H1 (cell line): ENCODE measurements at regions not wholly inside any gene's neighbourhood (a gene's known extent, or its start where the extent isn't known, plus 50 kb on each side); places are given as distances from the start of the nearest gene placed in this dataset.

Experiments
- CTCF ChIP-seq, 3 experiments: IDR thresholded peaks; 1 replicate in 2 of 3; 2 replicates in 1 of 3; pipeline versions ENCODE4 v1.5.1 to v1.6.1; 2011; ENCODE audit warnings: low read length in 3 of 3, mild to moderate bottlenecking in 3 of 3, inconsistent platforms in 2 of 3, low read depth in 1 of 3, moderate library complexity in 1 of 3; ENCODE audit not compliant: insufficient read depth in 1 of 3; ENCODE audit errors: control extremely low read depth in 1 of 3
- HDAC6 ChIP-seq: IDR thresholded peaks from one replicate; pipeline ENCODE4 v1.7.1; 2012; ENCODE audit warnings: low read depth, mild to moderate bottlenecking, inconsistent platforms, low read length, moderate library complexity
- MAX ChIP-seq: IDR thresholded peaks from 2 replicates; pipeline ENCODE4 v1.6.1; 2012; ENCODE audit warnings: inconsistent platforms
- POLR2AphosphoS5 ChIP-seq: IDR thresholded peaks from 2 replicates; pipeline ENCODE4 v1.6.1; 2011; ENCODE audit warnings: low read depth, low read length
- SIN3A ChIP-seq, 2 experiments: IDR thresholded peaks in 1 of 2; conservative IDR thresholded peaks in 1 of 2; 2 replicates each; pipeline ENCODE4 v1.6.1; 2011 to 2012; ENCODE audit warnings: low read length in 2 of 2, improper control_type of control experiment in 1 of 2, low read depth in 1 of 2, mild to moderate bottlenecking in 1 of 2
- SUZ12 ChIP-seq: fragments of 200-600 bp; sonication (generic); IDR thresholded peaks from 2 replicates; pipeline ENCODE4 v1.6.1; 2012; ENCODE audit warnings: mild to moderate bottlenecking, inconsistent platforms, low read length, moderate library complexity, mixed read lengths

- TF ChIP-seq MAX (no peak), SUZ12 (no peak), POLR2AphosphoS5 (no peak), HDAC6 (no peak), CTCF (IDR thresholded peaks at IDR 0.05; ENCODE audit: control extremely low read depth in 1 of 3, insufficient read depth in 1 of 3, low read depth in 1 of 3, low read length in 3 of 3) (no peak), SIN3A (conservative IDR thresholded peaks at IDR 0.05 in 1 of 2, IDR thresholded peaks at IDR 0.05 in 1 of 2; ENCODE audit: low read depth in 1 of 2, low read length in 2 of 2) (no peak)
Measured at GRCh38 chr18:78830161-78830560, 149.5 kb upstream of the SALL3 start.
